ENCODE measurements at regions not wholly inside any gene's neighbourhood (a gene's known extent, or its start where the extent isn't known, plus 50 kb on each side); places are given as distances from the start of the nearest gene placed in this dataset.
"Not testable (repeated sequence)": the region's sequence is repeated elsewhere in the genome, so short reads cannot be mapped to it uniquely, and the experiment has no call there.

DNA sequence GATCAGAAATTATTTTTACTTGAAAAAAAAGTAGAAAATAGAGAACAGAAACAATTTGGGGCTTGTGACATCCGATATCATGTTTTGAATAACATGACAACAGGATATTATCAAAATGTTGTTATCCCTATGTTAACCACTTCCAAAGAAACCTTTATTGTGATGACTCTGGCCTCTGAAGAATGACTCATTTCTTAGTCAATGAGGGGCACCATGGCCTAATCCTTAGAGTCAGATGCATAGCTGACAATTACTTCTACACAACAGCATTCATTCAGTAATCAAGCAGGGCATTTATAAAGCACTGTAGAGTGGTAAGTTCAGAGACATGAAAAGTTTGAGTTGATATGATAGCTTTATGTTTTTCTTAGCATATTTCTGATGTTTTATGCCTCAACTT lies 703.0 kb downstream of the RNF144A start:
- no peak for DNase-seq (ENCODE audit: extremely low read depth in 1 of 2, low read depth in 1 of 2)

DNA sequence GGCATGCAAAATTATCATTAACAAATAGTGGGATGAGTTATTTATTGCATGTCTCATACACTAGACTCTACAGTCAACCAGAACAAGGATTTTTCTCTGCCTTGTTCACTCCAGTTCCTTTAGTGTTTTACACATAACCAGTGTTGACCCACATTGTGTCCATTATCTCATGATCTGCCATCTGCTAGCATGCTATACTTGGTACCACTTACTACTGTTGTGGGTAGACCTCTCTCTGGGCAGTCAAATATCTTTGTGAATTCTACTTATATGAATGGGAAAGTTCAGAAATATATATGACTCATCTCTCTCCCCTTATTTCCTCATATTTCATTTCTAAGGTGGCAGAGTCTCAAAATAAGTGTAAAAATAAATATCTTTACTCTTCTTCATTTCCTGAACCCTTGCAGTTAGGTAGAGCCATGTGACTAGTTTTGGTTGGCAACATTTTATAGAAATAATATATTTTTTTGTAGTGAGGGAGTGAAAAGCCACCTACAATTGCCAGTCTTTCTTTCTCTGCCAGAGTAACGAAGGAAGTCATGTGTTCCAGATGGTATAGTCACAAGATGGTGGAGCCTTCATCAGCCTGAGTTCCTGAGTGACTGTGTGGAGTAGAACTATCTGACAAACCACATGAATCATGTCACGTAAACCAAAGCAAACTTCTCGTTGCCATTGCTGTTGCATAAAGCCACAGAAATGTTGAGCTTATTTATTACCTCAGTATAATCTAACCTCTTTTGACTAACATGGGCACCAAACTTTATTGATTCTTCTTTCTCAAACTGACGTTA lies 704.0 kb downstream of the RNF144A start:
- DNase-seq (ENCODE audit: extremely low read depth in 1 of 2, low read depth in 1 of 2) = no peak

GRCh38 chr2:7625392-7626138 lies 708.4 kb downstream of the RNF144A start:
- no peak for DNase-seq (ENCODE audit: extremely low read depth in 1 of 2, low read depth in 1 of 2)

DNA sequence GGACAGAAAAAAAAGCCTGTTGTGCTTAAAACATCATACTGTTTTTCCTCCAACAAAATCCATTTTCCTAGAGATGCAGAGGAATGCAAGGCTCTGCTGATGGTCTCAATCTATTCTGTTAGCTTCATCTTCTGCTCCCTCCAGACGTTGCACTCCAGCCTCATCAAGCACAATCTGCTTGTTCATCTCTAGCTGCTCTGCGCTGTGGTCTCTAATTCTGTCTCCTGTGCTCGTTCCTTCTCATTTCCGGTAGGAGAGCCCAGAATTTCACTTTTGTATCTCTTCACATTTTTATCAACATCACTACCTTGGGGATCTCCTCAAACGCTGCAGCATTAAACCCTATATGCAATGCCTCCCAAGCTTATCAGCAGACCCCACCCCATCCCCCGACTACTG lies 708.9 kb downstream of the RNF144A start:
- DNase-seq (ENCODE audit: extremely low read depth in 1 of 2, low read depth in 1 of 2) = no peak

GRCh38 chr2:7627583-7627982 lies 710.4 kb downstream of the RNF144A start:
- DNase-seq (ENCODE audit: extremely low read depth in 1 of 2, low read depth in 1 of 2) = no peak

DNA sequence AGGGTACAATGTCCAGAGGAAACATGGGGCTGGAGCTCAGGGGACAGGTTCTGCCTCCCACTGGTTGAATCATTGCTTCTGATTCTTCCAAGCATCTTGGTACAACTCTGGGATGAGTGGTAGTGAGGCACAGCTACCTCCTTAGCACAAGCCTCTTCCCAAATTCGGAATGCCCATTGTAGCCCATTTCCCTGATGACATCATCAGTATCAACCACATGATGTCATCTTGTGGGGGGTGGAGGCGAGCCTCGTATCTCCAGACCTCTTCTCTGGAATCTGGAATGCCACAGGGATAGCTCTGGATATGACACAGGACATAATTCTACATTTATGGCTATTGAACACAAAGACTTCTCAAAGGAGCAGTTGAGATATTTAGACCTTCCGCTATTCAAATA lies 715.2 kb downstream of the RNF144A start:
- DNase-seq (ENCODE audit: extremely low read depth in 1 of 2, low read depth in 1 of 2) = no peak

DNA sequence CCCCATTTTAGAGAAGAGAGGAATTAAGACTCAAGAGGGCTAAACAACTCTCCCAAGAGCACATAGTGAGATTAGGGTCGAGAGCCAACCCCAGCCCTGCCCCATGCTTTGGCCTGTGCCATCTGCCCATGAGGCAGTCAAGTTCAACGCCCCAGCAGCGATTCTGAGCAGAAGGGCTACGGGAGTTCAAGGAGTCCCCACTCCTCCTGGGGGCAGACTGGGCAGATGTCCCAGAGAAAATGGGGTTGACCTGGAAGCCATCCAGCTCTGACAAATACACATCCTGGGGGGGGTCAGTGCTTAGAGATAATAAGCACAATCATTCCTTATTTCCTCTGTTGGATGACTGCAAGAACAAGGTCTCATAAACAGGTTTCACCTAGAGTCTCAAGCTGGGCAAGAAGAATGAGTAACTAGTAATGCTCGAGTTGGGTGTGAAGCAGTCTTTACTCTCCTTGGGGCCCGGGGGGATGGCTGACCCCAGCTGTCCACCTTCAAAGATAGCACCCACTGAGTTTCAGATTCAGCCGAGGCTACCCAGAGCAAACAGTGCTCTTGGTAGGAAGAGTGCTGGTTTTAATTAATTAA lies 716.4 kb downstream of the RNF144A start:
- DNase-seq (ENCODE audit: extremely low read depth in 1 of 2, low read depth in 1 of 2) = no peak

GRCh38 chr2:7634409-7634808 lies 717.2 kb downstream of the RNF144A start:
- no peak for DNase-seq (ENCODE audit: extremely low read depth in 1 of 2, low read depth in 1 of 2)

DNA sequence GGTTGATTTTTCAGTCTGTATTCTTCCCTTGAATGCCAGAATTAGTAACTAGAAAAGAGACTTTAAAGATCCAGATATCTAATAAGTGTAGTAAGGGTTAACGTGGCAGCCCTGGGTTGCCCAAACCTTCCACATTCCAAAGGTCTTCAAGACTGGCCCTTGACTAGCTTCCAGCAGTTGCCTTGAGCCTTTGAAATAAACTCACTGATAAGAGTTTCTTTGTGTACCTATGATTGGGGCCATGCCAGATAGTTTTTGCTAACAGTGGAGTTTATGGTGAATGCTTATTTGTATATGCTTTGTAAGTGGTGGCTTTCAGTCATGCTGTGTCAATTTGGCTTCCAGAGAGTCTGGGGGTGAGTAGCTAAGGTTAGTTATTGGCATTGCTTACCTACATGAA lies 722.3 kb downstream of the RNF144A start:
- DNase-seq (ENCODE audit: extremely low read depth in 1 of 2, low read depth in 1 of 2) = no peak

GRCh38 chr2:7641272-7641671 lies 724.1 kb downstream of the RNF144A start:
- not testable (repeated sequence) for DNase-seq (ENCODE audit: extremely low read depth in 1 of 2, low read depth in 1 of 2)

- no peak for DNase-seq (ENCODE audit: extremely low read depth in 1 of 2, low read depth in 1 of 2)
Observed at GRCh38 chr2:7646024-7646423, 728.8 kb downstream of the RNF144A start.

GRCh38 chr2:7646661-7647060 lies 729.4 kb downstream of the RNF144A start:
- DNase-seq (ENCODE audit: extremely low read depth in 1 of 2, low read depth in 1 of 2) = no peak

DNA sequence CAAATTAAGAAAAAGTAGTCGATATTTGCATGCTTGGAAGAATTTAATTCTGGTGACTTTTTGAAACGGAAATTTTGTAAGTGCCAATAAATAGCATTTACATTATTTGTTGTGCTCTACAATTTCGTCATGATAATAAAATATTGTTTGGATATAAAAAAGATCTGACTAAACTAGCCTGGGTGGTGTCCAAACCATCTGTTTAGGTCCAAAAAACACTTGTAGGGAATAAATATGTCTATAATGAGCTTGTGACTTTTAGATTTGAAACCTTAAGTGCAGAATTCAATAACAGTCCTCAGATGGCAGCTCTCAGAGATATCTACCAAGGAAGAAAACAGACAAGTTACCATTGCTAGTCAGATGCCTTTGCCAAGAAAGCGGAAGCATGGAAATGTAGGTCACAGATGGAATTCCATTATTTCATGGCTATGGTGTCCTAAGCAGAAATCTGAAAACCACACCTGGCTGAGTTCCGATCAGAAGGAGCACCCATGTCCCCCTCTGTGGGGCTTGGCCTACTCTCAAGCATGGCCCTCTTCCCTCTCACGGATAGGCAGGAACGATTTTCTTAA lies 731.1 kb downstream of the RNF144A start:
- no peak for DNase-seq (ENCODE audit: extremely low read depth in 1 of 2, low read depth in 1 of 2)

- DNase-seq (ENCODE audit: extremely low read depth in 1 of 2, low read depth in 1 of 2) = no peak
Observed at GRCh38 chr2:7649461-7650228, 732.4 kb downstream of the RNF144A start.

- DNase-seq (ENCODE audit: extremely low read depth in 1 of 2, low read depth in 1 of 2) = no peak
Observed at GRCh38 chr2:7653617-7654016, 736.4 kb downstream of the RNF144A start.

DNA sequence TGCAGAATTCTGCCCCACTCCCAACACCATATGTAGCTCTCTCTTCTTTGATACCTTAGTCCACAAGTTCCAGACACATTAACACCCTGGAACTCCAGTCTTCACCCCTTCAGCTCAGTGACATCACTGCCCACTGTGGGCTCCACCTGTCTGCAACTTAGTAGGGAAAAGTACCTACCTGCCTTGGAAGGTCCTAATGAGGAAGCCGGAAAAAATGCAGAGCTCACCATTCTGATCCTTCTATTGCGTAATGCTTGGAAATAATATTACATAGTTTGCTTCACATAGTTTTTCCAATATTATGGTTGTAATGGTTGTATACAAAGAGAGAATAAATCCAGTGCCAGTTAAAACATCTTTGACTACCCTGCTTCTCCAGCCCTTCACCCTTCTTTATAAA lies 738.4 kb downstream of the RNF144A start:
- DNase-seq (ENCODE audit: extremely low read depth in 1 of 2, low read depth in 1 of 2) = no peak

DNA sequence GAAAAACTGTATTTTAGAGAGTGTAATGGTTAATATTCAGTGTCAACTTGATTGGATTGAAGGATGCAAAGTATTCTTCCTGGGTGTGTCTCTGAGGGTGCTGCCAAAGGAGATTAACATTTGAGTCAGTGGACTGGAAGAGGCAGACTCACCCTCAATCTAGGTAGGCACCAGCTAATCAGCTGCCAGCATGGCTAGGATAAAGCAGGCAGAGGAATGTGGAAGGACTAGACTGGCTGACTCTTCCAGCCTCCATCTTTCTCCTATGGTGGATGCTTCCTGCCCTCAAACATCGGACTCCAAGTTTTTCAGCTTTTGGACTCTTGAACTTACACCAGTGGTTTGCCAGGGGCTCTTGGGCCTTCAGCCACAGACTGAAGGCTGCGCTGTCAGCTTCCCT lies 740.3 kb downstream of the RNF144A start:
- DNase-seq (ENCODE audit: extremely low read depth in 1 of 2, low read depth in 1 of 2) = not testable (repeated sequence)

DNA sequence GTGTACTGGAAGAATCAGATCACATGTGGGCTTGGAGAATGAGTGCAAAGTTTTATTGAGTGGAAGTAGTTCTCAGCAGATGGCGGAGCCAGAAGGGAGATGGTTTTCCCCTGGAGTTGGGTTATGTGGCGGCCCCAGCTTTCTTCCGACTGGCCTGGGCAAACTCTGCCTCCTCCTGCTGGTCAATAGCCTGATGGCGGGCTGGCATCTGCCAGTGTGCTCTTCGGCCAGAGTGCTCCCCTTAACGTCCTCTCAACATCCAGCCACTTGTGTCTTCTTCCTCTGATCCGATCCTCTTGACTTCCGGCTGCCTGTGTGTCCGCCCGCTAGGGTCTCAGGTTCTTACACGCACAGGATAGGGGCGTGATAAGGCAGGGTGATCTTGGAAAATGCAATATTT lies 741.3 kb downstream of the RNF144A start:
- no peak for DNase-seq (ENCODE audit: extremely low read depth in 1 of 2, low read depth in 1 of 2)

GRCh38 chr2:7660816-7661215 lies 743.6 kb downstream of the RNF144A start:
- DNase-seq (ENCODE audit: extremely low read depth in 1 of 2, low read depth in 1 of 2) = no peak

- DNase-seq (ENCODE audit: extremely low read depth in 1 of 2, low read depth in 1 of 2) = no peak
Observed at GRCh38 chr2:7661502-7661901, 744.3 kb downstream of the RNF144A start.

DNA sequence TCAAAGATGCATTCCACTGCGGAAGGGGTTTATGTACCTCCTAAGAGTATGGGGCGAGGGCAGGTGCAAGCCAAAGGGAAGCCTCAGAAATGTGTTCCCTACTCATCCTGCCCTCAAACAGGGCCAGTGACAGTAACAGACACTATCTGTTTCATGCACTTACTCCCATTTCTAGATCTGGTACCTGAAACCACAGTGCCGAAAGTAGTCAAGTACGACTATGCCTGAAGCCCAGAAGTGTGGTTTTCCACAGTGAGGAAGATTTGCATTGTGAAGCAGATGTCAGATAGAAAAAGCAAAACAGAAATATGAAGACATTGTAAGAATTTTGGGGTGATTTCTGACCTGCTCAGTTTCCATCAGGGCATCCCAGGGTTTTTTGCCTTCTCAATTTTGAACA lies 748.7 kb downstream of the RNF144A start:
- DNase-seq (ENCODE audit: extremely low read depth in 1 of 2, low read depth in 1 of 2) = no peak
